ENCODE measurements at regions not wholly inside any gene's neighbourhood (a gene's known extent, or its start where the extent isn't known, plus 50 kb on each side); places are given as distances from the start of the nearest gene placed in this dataset.
"Not testable (repeated sequence)": the region's sequence is repeated elsewhere in the genome, so short reads cannot be mapped to it uniquely, and the experiment has no call there.

- no peak for DNase-seq (ENCODE audit: low read depth)
Observed at GRCh38 chrX:1700757-1701156, 85.9 kb downstream of the ASMT start.

- not testable (repeated sequence) for DNase-seq (ENCODE audit: low read depth)
Observed at GRCh38 chrX:1701396-1701901, 86.6 kb downstream of the ASMT start.

- not testable (repeated sequence) for DNase-seq (ENCODE audit: low read depth)
Observed at GRCh38 chrX:1702142-1702541, 87.3 kb downstream of the ASMT start.

GRCh38 chrX:1702557-1702956, 87.7 kb downstream of the ASMT start:
- DNase-seq (ENCODE audit: low read depth): not testable (repeated sequence)

GRCh38 chrX:1709277-1709676, 94.4 kb downstream of the ASMT start:
- DNase-seq (ENCODE audit: low read depth): not testable (repeated sequence)

GRCh38 chrX:1713296-1713695, 98.4 kb downstream of the ASMT start:
- DNase-seq (ENCODE audit: low read depth): no peak

GRCh38 chrX:1717373-1717772, 102.5 kb downstream of the ASMT start:
- DNase-seq (ENCODE audit: low read depth): no peak

GRCh38 chrX:1719270-1719669, 104.4 kb downstream of the ASMT start:
- no peak for DNase-seq (ENCODE audit: low read depth)

- DNase-seq (ENCODE audit: low read depth): no peak
Observed at GRCh38 chrX:1720836-1721235, 106.0 kb downstream of the ASMT start.

- no peak for DNase-seq (ENCODE audit: low read depth)
Observed at GRCh38 chrX:1725472-1725871, 110.6 kb downstream of the ASMT start.

- no peak for DNase-seq (ENCODE audit: low read depth)
Observed at GRCh38 chrX:1727531-1728027, 112.7 kb downstream of the ASMT start.

GRCh38 chrX:1734806-1735205, 119.9 kb downstream of the ASMT start:
- no peak for DNase-seq (ENCODE audit: low read depth)

GRCh38 chrX:1741816-1742394, 127.0 kb downstream of the ASMT start:
- no peak for DNase-seq (ENCODE audit: low read depth)

- DNase-seq (ENCODE audit: low read depth): no peak
Observed at GRCh38 chrX:1743105-1743504, 128.2 kb downstream of the ASMT start.

- DNase-seq (ENCODE audit: low read depth): no peak
Observed at GRCh38 chrX:1743663-1744062, 128.8 kb downstream of the ASMT start.

GRCh38 chrX:1748408-1748807, 133.5 kb downstream of the ASMT start:
- no peak for DNase-seq (ENCODE audit: low read depth)

- DNase-seq (ENCODE audit: low read depth): no peak
Observed at GRCh38 chrX:1749499-1749898, 134.6 kb downstream of the ASMT start.

- DNase-seq (ENCODE audit: low read depth): no peak
Observed at GRCh38 chrX:1750267-1750666, 135.4 kb downstream of the ASMT start.

- DNase-seq (ENCODE audit: low read depth): no peak
Observed at GRCh38 chrX:1751781-1752180, 136.9 kb downstream of the ASMT start.

GRCh38 chrX:1752799-1753198, 137.9 kb downstream of the ASMT start:
- not testable (repeated sequence) for DNase-seq (ENCODE audit: low read depth)

GRCh38 chrX:1754077-1754476, 139.2 kb downstream of the ASMT start:
- peak; percentile 0 for DNase-seq (ENCODE audit: low read depth)

- DNase-seq (ENCODE audit: low read depth): no peak
Observed at GRCh38 chrX:1763294-1763693, 148.4 kb downstream of the ASMT start.

- not testable (repeated sequence) for DNase-seq (ENCODE audit: low read depth)
Observed at GRCh38 chrX:1764883-1765364, 150.1 kb downstream of the ASMT start.

GRCh38 chrX:1767026-1767425, 152.2 kb downstream of the ASMT start:
- DNase-seq (ENCODE audit: low read depth): no peak
